Hepatocyte (in vitro differentiated cells): ENCODE measurements at regions not wholly inside any gene's neighbourhood (a gene's known extent, or its start where the extent isn't known, plus 50 kb on each side); places are given as distances from the start of the nearest gene placed in this dataset.

Source experiments
- DNase-seq: peaks from one replicate; pipeline ENCODE4 v3.0.0-alpha.2; 2016; ENCODE audit warnings: low spot score
- H2AFZ ChIP-seq: fragments of 200-600 bp; sonication (generic); 2 replicates; pipeline ENCODE4 v1.6.0; 2016; ENCODE audit warnings: antibody characterized with exemption, mild to moderate bottlenecking
- H3K27ac ChIP-seq: fragments of 200-600 bp; sonication (generic); 2 replicates; pipeline ENCODE4 v1.5.1; 2016; ENCODE audit warnings: mild to moderate bottlenecking
- H3K27me3 ChIP-seq: fragments of 200-600 bp; sonication (generic); 2 replicates; pipeline ENCODE4 v1.6.1; 2016
- H3K36me3 ChIP-seq: fragments of 200-600 bp; sonication (generic); replicated peaks from 2 replicates; pipeline ENCODE4 v1.5.1; 2016; ENCODE audit warnings: low read depth; ENCODE audit not compliant: insufficient read depth
- H3K4me1 ChIP-seq: fragments of 200-600 bp; sonication (generic); 2 replicates; pipeline ENCODE4 v1.5.1; 2016; ENCODE audit warnings: mild to moderate bottlenecking, moderate library complexity; ENCODE audit not compliant: insufficient read depth
- H3K4me2 ChIP-seq: fragments of 200-600 bp; sonication (generic); 2 replicates; pipeline ENCODE4 v1.6.0; 2016
- H3K4me3 ChIP-seq: fragments of 200-600 bp; sonication (generic); 2 replicates; pipeline ENCODE4 v1.5.1; 2016; ENCODE audit warnings: mild to moderate bottlenecking
- H3K79me2 ChIP-seq: fragments of 200-600 bp; sonication (generic); 2 replicates; pipeline ENCODE4 v1.6.0; 2017; ENCODE audit warnings: mild to moderate bottlenecking
- H3K9me2 ChIP-seq: fragments of 200-600 bp; sonication (generic); replicated peaks from 2 replicates; pipeline ENCODE4 v1.6.0; 2017; ENCODE audit warnings: mild to moderate bottlenecking; ENCODE audit not compliant: insufficient read depth
- H3K9me3 ChIP-seq: fragments of 200-600 bp; sonication (generic); 2 replicates; pipeline ENCODE4 v1.5.1; 2016; ENCODE audit warnings: low read depth, mild to moderate bottlenecking
- H4K20me1 ChIP-seq: fragments of 200-600 bp; sonication (generic); 2 replicates; pipeline ENCODE4 v1.6.0; 2016; ENCODE audit warnings: mild to moderate bottlenecking; ENCODE audit not compliant: insufficient read depth, poor library complexity, severe bottlenecking
- CTCF ChIP-seq: fragments of 200-600 bp; sonication (generic); IDR thresholded peaks from 2 replicates; pipeline ENCODE4 v1.5.1; 2016; ENCODE audit warnings: antibody characterized with exemption, mild to moderate bottlenecking; ENCODE audit not compliant: poor library complexity
- EZH2 ChIP-seq: fragments of 200-600 bp; sonication (generic); IDR thresholded peaks from 2 replicates; pipeline ENCODE4 v1.6.1; 2016; ENCODE audit warnings: antibody characterized with exemption, mild to moderate bottlenecking, borderline replicate concordance
- EZH2phosphoT487 ChIP-seq: fragments of 200-600 bp; sonication (generic); IDR thresholded peaks from one replicate; pipeline ENCODE4 v1.6.1; 2018; ENCODE audit warnings: antibody characterized with exemption, mild to moderate bottlenecking, low read depth, moderate library complexity; ENCODE audit not compliant: unreplicated experiment, severe bottlenecking
- WGBS: methylation state at CpG from one replicate; pipeline ENCODE4 v1.1.6; 2016; ENCODE audit warnings: low lambda C conversion rate; ENCODE audit errors: missing lambda C conversion rate; 5-methylcytosine and 5-hydroxymethylcytosine counted together

- Histone ChIP-seq H3K9me3 (no peaks in the 10 kb centered on the region), H4K20me1 (no peaks in the 10 kb centered on the region), H3K4me2 (no peak overlapping the region), H3K27ac (no peak overlapping the region), H3K79me2 (no peaks in the 10 kb centered on the region), H3K4me1 (peaks cover 3% of the 10 kb centered on the region), H2AFZ (no peak overlapping the region), H3K27me3 (no peaks in the 10 kb centered on the region), H3K4me3 (no peak overlapping the region), H3K9me2 (no peaks in the 10 kb centered on the region), H3K36me3 (no peaks in the 10 kb centered on the region)
- 69% methylated on average over 5 of the region's 5 CpGs for WGBS
- no peak for DNase-seq
- no peak for TF ChIP-seq EZH2phosphoT487
- TF ChIP-seq EZH2 = no peak
- no peak for TF ChIP-seq CTCF
Measured at GRCh38 chr1:238961790-238962189, 424.6 kb upstream of the CHRM3 start.

GRCh38 chr1:238960071-238960470, 426.3 kb upstream of the CHRM3 start:
- Histone ChIP-seq H3K9me2 (no peaks in the 10 kb centered on the region), H3K4me3 (no peak overlapping the region), H3K27ac (no peak overlapping the region), H3K36me3 (no peaks in the 10 kb centered on the region), H3K4me2 (peak overlapping the region; percentile 54), H4K20me1 (no peaks in the 10 kb centered on the region), H2AFZ (no peak overlapping the region), H3K27me3 (no peaks in the 10 kb centered on the region), H3K9me3 (no peaks in the 10 kb centered on the region), H3K4me1 (peaks cover 3% of the 10 kb centered on the region), H3K79me2 (no peaks in the 10 kb centered on the region)
- WGBS = 60% methylated on average over 2 of the region's 2 CpGs
- TF ChIP-seq EZH2 = no peak
- TF ChIP-seq EZH2phosphoT487 = no peak
- no peak for DNase-seq

- H4K20me1 ChIP-seq = no peaks in the 10 kb centered on the region
- H3K9me2 ChIP-seq = no peaks in the 10 kb centered on the region
- H3K79me2 ChIP-seq = no peaks in the 10 kb centered on the region
- TF ChIP-seq CTCF = no peak
- TF ChIP-seq EZH2phosphoT487 = no peak
- no peak for TF ChIP-seq EZH2
- H3K4me1 ChIP-seq = peaks cover 3% of the 10 kb centered on the region
- H3K9me3 ChIP-seq = no peaks in the 10 kb centered on the region
- no peak overlapping the region for H3K4me3 ChIP-seq
- DNase-seq = no peak
- no peaks in the 10 kb centered on the region for H3K36me3 ChIP-seq
- no peak overlapping the region for H3K27ac ChIP-seq
- no peaks in the 10 kb centered on the region for H3K27me3 ChIP-seq
- 90% methylated on average over 1 of the region's 1 CpG for WGBS
- no peak overlapping the region for H3K4me2 ChIP-seq
- no peak overlapping the region for H2AFZ ChIP-seq
Measured at GRCh38 chr1:238955934-238956333, 430.4 kb upstream of the CHRM3 start.

GRCh38 chr1:238954865-238955264, 431.5 kb upstream of the CHRM3 start:
- H4K20me1 ChIP-seq = no peaks in the 10 kb centered on the region
- no peaks in the 10 kb centered on the region for H3K36me3 ChIP-seq
- H3K4me1 ChIP-seq = no peaks in the 10 kb centered on the region
- DNase-seq = no peak
- no peaks in the 10 kb centered on the region for H3K79me2 ChIP-seq
- H3K27ac ChIP-seq = no peak overlapping the region
- 82% methylated on average over 2 of the region's 2 CpGs for WGBS
- no peak overlapping the region for H2AFZ ChIP-seq
- H3K27me3 ChIP-seq = no peaks in the 10 kb centered on the region
- H3K4me3 ChIP-seq = no peak overlapping the region
- H3K4me2 ChIP-seq = no peak overlapping the region
- no peaks in the 10 kb centered on the region for H3K9me3 ChIP-seq
- H3K9me2 ChIP-seq = no peaks in the 10 kb centered on the region
- no peak for TF ChIP-seq EZH2phosphoT487
- TF ChIP-seq EZH2 = no peak
- no peak for TF ChIP-seq CTCF
